Panc1 (cell line): ENCODE measurements at regions not wholly inside any gene's neighbourhood (a gene's known extent, or its start where the extent isn't known, plus 50 kb on each side); places are given as distances from the start of the nearest gene placed in this dataset.

Source experiments
- ATAC-seq: fragments of 200-7000 bp; cut with Tn5 transposase; 2 replicates; pipeline ENCODE4 v1.9.1; 2020; ENCODE audit warnings: mild to moderate bottlenecking, moderate library complexity
- BruUV-seq: library from RNA; stranded (reverse); fragments of 400-500 nt; replicated peaks from 2 replicates; lab custom pipeline; 2021; lab: Mats Ljungman, UMichigan
- CTCF ChIA-PET: fragments of 300-600 bp; sonication (Branson Sonifier 250); formaldehyde crosslinking; loops from one replicate; lab custom pipeline; 2022; ENCODE audit warnings: antibody characterized with exemption; lab: Charles Lee
- POLR2A ChIA-PET: fragments of 300-600 bp; sonication (Branson Sonifier 250); formaldehyde crosslinking; loops from one replicate; lab custom pipeline; 2022; ENCODE audit warnings: antibody characterized with exemption; lab: Charles Lee
- DNase-seq: peaks from one replicate; pipeline ENCODE4 v3.0.0-alpha.2; 2010; ENCODE audit warnings: low read depth, low spot score
- H3K27ac ChIP-seq: 2 replicates; pipeline ENCODE4 v1.5.1; 2011; ENCODE audit warnings: mild to moderate bottlenecking, low read length, inconsistent platforms
- H3K27me3 ChIP-seq: fragments of 200-500 bp; sonication (Bioruptor generic); 2 replicates; pipeline ENCODE4 v1.6.0; 2014; ENCODE audit warnings: low read length, inconsistent platforms; ENCODE audit not compliant: control insufficient read depth, insufficient read depth
- H3K36me3 ChIP-seq: fragments of 200-500 bp; sonication (Bioruptor generic); 2 replicates; pipeline ENCODE4 v1.5.1; 2014; ENCODE audit warnings: inconsistent platforms, mild to moderate bottlenecking, low read length, moderate library complexity; ENCODE audit not compliant: control insufficient read depth, insufficient read depth
- H3K4me1 ChIP-seq: 2 replicates; pipeline ENCODE4 v1.5.1; 2011; ENCODE audit warnings: inconsistent platforms, mild to moderate bottlenecking, low read length, moderate library complexity; ENCODE audit not compliant: control insufficient read depth, insufficient read depth
- H3K4me3 ChIP-seq, 2 experiments: 2 replicates each; pipeline ENCODE4 v1.5.1; 2011 to 2012; ENCODE audit warnings: low read depth in 2 of 2, low read length in 2 of 2, mild to moderate bottlenecking in 2 of 2, inconsistent platforms in 1 of 2, moderate library complexity in 1 of 2
- H3K9me3 ChIP-seq: fragments of 200-500 bp; sonication (Bioruptor generic); 2 replicates; pipeline ENCODE4 v1.5.1; 2014; ENCODE audit warnings: low read depth, mild to moderate bottlenecking, inconsistent platforms, low read length, moderate library complexity; ENCODE audit not compliant: control insufficient read depth, insufficient read depth
- CTCF ChIP-seq: fragments of 450-650 bp; IDR thresholded peaks from 2 replicates; pipeline ENCODE4 v1.5.1; 2017; ENCODE audit warnings: mild to moderate bottlenecking
- POLR2AphosphoS5 ChIP-seq: IDR thresholded peaks from 2 replicates; pipeline ENCODE4 v1.6.1; 2012; ENCODE audit warnings: mild to moderate bottlenecking, low read depth, low read length, moderate library complexity
- REST ChIP-seq, 2 experiments: IDR thresholded peaks; 2 replicates each; pipeline ENCODE4 v1.6.1; 2011 to 2012; ENCODE audit warnings: low read depth in 2 of 2, control low read depth in 1 of 2, low read length in 1 of 2, mild to moderate bottlenecking in 1 of 2, moderate library complexity in 1 of 2; ENCODE audit not compliant: insufficient read depth in 1 of 2
- SIN3A ChIP-seq: IDR thresholded peaks from 2 replicates; pipeline ENCODE4 v1.6.1; 2012; ENCODE audit warnings: low read depth, mild to moderate bottlenecking, low read length, moderate library complexity, borderline replicate concordance; ENCODE audit not compliant: insufficient read depth
- TCF7L2 ChIP-seq: IDR thresholded peaks from 2 replicates; pipeline ENCODE4 v1.6.1; 2011; ENCODE audit warnings: mild to moderate bottlenecking, low read depth, low read length, inconsistent platforms
- in situ Hi-C: cut with HindIII; loops from 2 replicates; pipeline ENCODE4 v1.10.0; 2016; ENCODE audit warnings: low sequenced_read_pairs, low pct_unique_long_range_greater_than_20kb
- intact Hi-C: fragments of 100-400 bp; cut with micrococcal nuclease; formaldehyde crosslinking; loops from one replicate; pipeline ENCODE4 v1.10.0; 2022; ENCODE audit not compliant: unreplicated experiment

- no peaks in the 10 kb centered on the region for H3K4me1 ChIP-seq
- DNase-seq, result no peak
- no peak overlapping the region for H3K4me3 ChIP-seq
- ChIA-PET POLR2A (no interaction called here), CTCF (no interaction called here)
- H3K27me3 ChIP-seq, result no peaks in the 10 kb centered on the region
- TF ChIP-seq TCF7L2, result no peak
- TF ChIP-seq POLR2AphosphoS5, result no peak
- H3K36me3 ChIP-seq, result no peaks in the 10 kb centered on the region
- no peak for ATAC-seq
- no TSS peak for BruUV-seq
- H3K27ac ChIP-seq, result no peak overlapping the region
- in situ Hi-C loops (no loop called here), intact Hi-C loops (no loop called here)
- no peaks in the 10 kb centered on the region for H3K9me3 ChIP-seq
These were observed 403.3 kb upstream of the ATP2B1 start for GRCh38 chr12:90111791-90112580.

- BruUV-seq, result no TSS peak
- ATAC-seq (no peak), DNase-seq (no peak)
- in situ Hi-C loops, result no loop called here
- Histone ChIP-seq H3K36me3 (no peaks in the 10 kb centered on the region), H3K27ac (no peak overlapping the region), H3K9me3 (no peaks in the 10 kb centered on the region), H3K4me1 (no peaks in the 10 kb centered on the region), H3K4me3 (no peak overlapping the region), H3K27me3 (no peaks in the 10 kb centered on the region)
- POLR2A ChIA-PET, result no interaction called here
- intact Hi-C loops, result loop anchor here (10.0 kb wide), 1 partner anchor 562 kb away; no protein-coding TSS in a partner anchor
- CTCF ChIA-PET, result no interaction called here
- TF ChIP-seq CTCF, result no peak
- TF ChIP-seq SIN3A, result no peak
- TF ChIP-seq REST (IDR thresholded peaks at IDR 0.05; ENCODE audit: insufficient read depth in 1 of 2, low read depth in 2 of 2, low read length in 1 of 2), result no peak
- no peak for TF ChIP-seq TCF7L2
- TF ChIP-seq POLR2AphosphoS5, result no peak
These were observed 397.9 kb upstream of the ATP2B1 start for GRCh38 chr12:90106568-90106967.
